ENCODE measurements at regions not wholly inside any gene's neighbourhood (a gene's known extent, or its start where the extent isn't known, plus 50 kb on each side); places are given as distances from the start of the nearest gene placed in this dataset.

- no peaks in the 10 kb centered on the region for H3K36me3 Mint-ChIP-seq
- no peak overlapping the region for H3K4me3 Mint-ChIP-seq
- no peak for DNase-seq (ENCODE audit: extremely low spot score, unreplicated experiment)
- H3K9me3 Mint-ChIP-seq: no peaks in the 10 kb centered on the region
- H3K27me3 Mint-ChIP-seq: no peaks in the 10 kb centered on the region
- H3K27ac Mint-ChIP-seq: no peak overlapping the region
- TF ChIP-seq CTCF (conservative IDR thresholded peaks at IDR 0.05): no peak
- peaks cover 5% of the 10 kb centered on the region for H3K4me1 Mint-ChIP-seq (ENCODE audit: unreplicated experiment)
Measured at GRCh38 chr3:6444888-6445658, 415.8 kb upstream of the GRM7 start.

GRCh38 chr3:6447166-6447801 lies 413.6 kb upstream of the GRM7 start:
- Mint-ChIP-seq H3K27ac (no peak overlapping the region), H3K4me1 (ENCODE audit: unreplicated experiment) (peaks cover 5% of the 10 kb centered on the region), H3K27me3 (no peaks in the 10 kb centered on the region), H3K4me3 (no peak overlapping the region), H3K9me3 (no peaks in the 10 kb centered on the region), H3K36me3 (no peaks in the 10 kb centered on the region)
- DNase-seq (ENCODE audit: extremely low spot score, unreplicated experiment): no peak
- TF ChIP-seq CTCF (conservative IDR thresholded peaks at IDR 0.05): no peak

GRCh38 chr3:6448011-6448410 lies 412.9 kb upstream of the GRM7 start:
- Mint-ChIP-seq H3K27ac (no peak overlapping the region), H3K27me3 (no peaks in the 10 kb centered on the region), H3K36me3 (no peaks in the 10 kb centered on the region), H3K4me1 (ENCODE audit: unreplicated experiment) (peaks cover 5% of the 10 kb centered on the region), H3K4me3 (no peak overlapping the region), H3K9me3 (no peaks in the 10 kb centered on the region)
- no peak for DNase-seq (ENCODE audit: extremely low spot score, unreplicated experiment)
- no peak for TF ChIP-seq CTCF (conservative IDR thresholded peaks at IDR 0.05)

GRCh38 chr3:6449099-6449498 lies 411.8 kb upstream of the GRM7 start:
- no peak for DNase-seq (ENCODE audit: extremely low spot score, unreplicated experiment)
- no peak overlapping the region for H3K4me3 Mint-ChIP-seq
- H3K36me3 Mint-ChIP-seq: no peaks in the 10 kb centered on the region
- H3K4me1 Mint-ChIP-seq (ENCODE audit: unreplicated experiment): peaks cover 5% of the 10 kb centered on the region
- no peaks in the 10 kb centered on the region for H3K27me3 Mint-ChIP-seq
- no peak for TF ChIP-seq CTCF (conservative IDR thresholded peaks at IDR 0.05)
- no peak overlapping the region for H3K27ac Mint-ChIP-seq
- no peaks in the 10 kb centered on the region for H3K9me3 Mint-ChIP-seq

GRCh38 chr3:6452974-6453373 lies 407.9 kb upstream of the GRM7 start:
- H3K27me3 Mint-ChIP-seq: no peaks in the 10 kb centered on the region
- no peak for TF ChIP-seq CTCF (conservative IDR thresholded peaks at IDR 0.05)
- no peaks in the 10 kb centered on the region for H3K4me1 Mint-ChIP-seq (ENCODE audit: unreplicated experiment)
- no peaks in the 10 kb centered on the region for H3K36me3 Mint-ChIP-seq
- no peak overlapping the region for H3K4me3 Mint-ChIP-seq
- H3K9me3 Mint-ChIP-seq: no peaks in the 10 kb centered on the region
- DNase-seq (ENCODE audit: extremely low spot score, unreplicated experiment): no peak
- H3K27ac Mint-ChIP-seq: no peak overlapping the region
